Epithelial cell of proximal tubule (primary cell): ENCODE measurements at regions not wholly inside any gene's neighbourhood (a gene's known extent, or its start where the extent isn't known, plus 50 kb on each side); places are given as distances from the start of the nearest gene placed in this dataset.

Experiments
- DNase-seq: peaks from one replicate; pipeline ENCODE4 v3.0.0-alpha.2; 2011; ENCODE audit warnings: low read depth
- H3K4me3 ChIP-seq: 2 replicates; pipeline ENCODE4 v1.5.1; 2011; ENCODE audit warnings: low read depth, mild to moderate bottlenecking, low read length
- CTCF ChIP-seq: conservative IDR thresholded peaks from 2 replicates; pipeline ENCODE4 v1.5.1; 2012; ENCODE audit warnings: low read depth, mild to moderate bottlenecking, low read length

DNA sequence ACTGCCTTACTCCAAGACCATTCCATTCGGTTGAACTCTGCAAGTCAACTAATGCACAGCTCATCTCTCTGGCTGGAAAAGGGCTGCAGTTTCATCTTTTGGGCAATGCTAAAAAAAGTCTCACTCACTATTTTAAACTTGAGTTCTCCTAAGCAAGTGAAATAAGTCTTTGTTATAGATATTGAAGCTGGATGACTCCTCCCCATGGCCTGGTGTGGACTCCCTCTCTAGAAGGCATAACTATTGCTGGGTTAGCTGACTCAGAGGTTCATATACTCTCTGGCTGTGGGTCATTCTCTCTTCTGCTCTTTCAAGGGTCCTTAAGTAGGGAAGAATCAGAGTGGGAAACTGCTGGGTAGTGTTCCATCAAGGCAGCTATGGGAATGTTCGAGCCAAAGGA, 88.0 kb downstream of the XCL2 start:
- no peak for DNase-seq

GRCh38 chr1:168454211-168454815, 89.5 kb downstream of the XCL2 start:
- H3K4me3 ChIP-seq, result no peak overlapping the region
- no peak for TF ChIP-seq CTCF
- no peak for DNase-seq

More for the DNA sequence above, 88.0 kb downstream of the XCL2 start:
- no peak overlapping the region for H3K4me3 ChIP-seq
- TF ChIP-seq CTCF, result no peak

DNA sequence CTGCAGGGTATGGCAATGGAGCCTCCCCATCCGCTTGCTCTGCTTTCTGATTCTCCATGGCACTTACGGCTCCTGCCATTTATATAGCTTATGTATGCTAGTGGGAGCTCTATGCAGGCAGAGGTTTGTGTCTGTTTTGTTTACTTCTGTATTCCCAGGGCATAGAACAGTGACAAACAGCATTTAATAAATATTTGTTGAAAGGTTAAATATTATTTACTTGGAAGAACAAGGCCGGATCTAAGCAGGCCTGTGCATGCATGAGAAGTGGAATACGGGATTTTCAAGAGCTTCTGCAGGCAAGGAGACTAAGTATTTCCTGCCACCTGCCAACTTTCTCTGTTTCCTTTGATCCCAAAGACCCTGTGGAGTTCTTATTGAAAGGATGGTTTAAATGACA, 90.7 kb downstream of the XCL2 start:
- no peak for DNase-seq
- no peak for TF ChIP-seq CTCF
- H3K4me3 ChIP-seq, result no peak overlapping the region

DNA sequence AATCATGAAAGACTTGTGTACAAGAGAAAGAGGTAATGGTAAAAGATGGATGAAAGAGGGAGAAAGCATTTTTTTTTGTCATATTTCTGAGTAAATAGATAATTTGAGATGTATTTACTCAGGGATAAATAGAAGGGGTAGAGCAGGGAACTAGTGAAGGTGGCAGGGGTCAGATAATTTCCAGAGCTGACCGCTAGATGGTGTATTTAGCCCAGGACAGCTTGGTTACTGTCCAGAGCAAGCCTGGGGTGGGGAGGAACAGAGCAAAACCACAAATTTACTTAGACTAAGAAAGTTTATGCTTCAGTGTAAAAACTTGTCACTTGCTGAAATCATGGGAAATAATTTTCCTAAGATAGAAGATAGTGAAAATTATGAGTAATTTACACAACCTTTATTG, 91.5 kb downstream of the XCL2 start:
- no peak for DNase-seq
- TF ChIP-seq CTCF, result peak; percentile 39
- H3K4me3 ChIP-seq, result no peak overlapping the region

DNA sequence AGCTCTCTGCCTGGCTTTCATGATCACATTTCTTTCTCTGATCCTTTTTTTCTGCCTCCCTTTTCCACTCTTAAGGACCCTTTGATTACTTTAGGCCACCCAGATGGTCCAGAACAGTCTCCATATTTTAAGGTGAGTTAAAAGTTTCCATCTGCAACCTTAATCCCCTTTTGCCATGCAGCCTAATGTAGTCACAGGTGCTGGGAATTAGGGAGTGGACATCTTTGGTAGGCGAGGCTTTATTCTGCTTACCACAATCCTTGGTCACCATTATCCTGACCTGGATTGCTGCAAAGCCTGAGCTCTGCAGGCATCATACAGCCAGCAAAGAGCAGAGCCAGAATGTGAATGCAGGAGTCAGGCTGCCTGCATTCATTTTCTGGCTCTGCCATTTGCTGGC, 95.9 kb downstream of the XCL2 start:
- no peak for DNase-seq
- H3K4me3 ChIP-seq, result no peak overlapping the region
- no peak for TF ChIP-seq CTCF

DNA sequence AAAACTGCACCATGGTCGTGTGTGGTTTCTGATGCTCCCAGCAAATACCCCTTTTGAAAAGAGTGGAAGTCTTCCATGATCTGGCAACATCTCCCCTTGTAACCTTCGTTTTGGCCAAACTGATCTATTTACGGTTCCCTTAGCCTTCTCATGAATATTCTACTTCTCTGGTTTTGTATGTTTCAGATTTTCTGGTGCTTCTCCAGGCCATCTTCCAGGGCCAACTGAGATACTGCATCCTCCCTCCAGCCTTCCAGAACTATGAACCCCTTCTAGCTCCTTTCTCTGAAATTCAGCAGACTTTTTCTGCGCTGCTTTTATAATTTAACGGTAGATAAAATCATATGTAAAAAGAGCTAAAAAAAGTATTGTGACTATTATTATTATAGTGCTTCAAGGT, 97.7 kb downstream of the XCL2 start:
- DNase-seq, result no peak
- TF ChIP-seq CTCF, result no peak
- no peak overlapping the region for H3K4me3 ChIP-seq

- no peak for DNase-seq
- no peak overlapping the region for H3K4me3 ChIP-seq
- TF ChIP-seq CTCF, result no peak
Observed at GRCh38 chr1:168443899-168444298, 99.9 kb downstream of the XCL2 start.
